Heart left ventricle (tissue), 16 donors: ENCODE measurements at regions not wholly inside any gene's neighbourhood (a gene's known extent, or its start where the extent isn't known, plus 50 kb on each side); places are given as distances from the start of the nearest gene placed in this dataset.

Source experiments
- ATAC-seq, 4 donors: fragments of 200-7000 bp; cut with Tn5 transposase; one replicate each; pipeline ENCODE4 v1.9.1; 2020 to 2022; ENCODE audit warnings: moderate library complexity in 4 of 4, mild to moderate bottlenecking in 3 of 4, moderate number of reproducible peaks in 1 of 4
- DNase-seq, 5 donors: peaks; one replicate each; pipeline ENCODE4 v3.0.0-alpha.2; 2020
- H3K27ac ChIP-seq, 12 donors: fragments of 200-600 bp; sonication (generic) in 4 of 12; one replicate each; pipeline versions ENCODE4 v1.5.0 to v1.8.0; 2016 to 2022; ENCODE audit warnings: mild to moderate bottlenecking in 2 of 12
- H3K27me3 ChIP-seq, 9 donors: fragments of 200-600 bp; sonication (generic) in 2 of 9; one replicate each; pipeline versions ENCODE4 v1.5.1 to v1.8.0; 2016 to 2022; ENCODE audit warnings: mild to moderate bottlenecking in 3 of 9
- H3K36me3 ChIP-seq, 9 donors: fragments of 200-600 bp; sonication (generic) in 2 of 9; one replicate each; pipeline versions ENCODE4 v1.5.0 to v1.8.0; 2018 to 2022; ENCODE audit warnings: mild to moderate bottlenecking in 2 of 9
- H3K4me1 ChIP-seq, 12 donors: fragments of 200-600 bp; sonication (generic) in 4 of 12; one replicate each; pipeline versions ENCODE4 v1.5.0 to v1.8.0; 2016 to 2022; ENCODE audit warnings: mild to moderate bottlenecking in 3 of 12
- H3K4me3 ChIP-seq, 12 donors: fragments of 200-600 bp; sonication (generic) in 4 of 12; one replicate each; pipeline versions ENCODE4 v1.5.0 to v1.8.0; 2017 to 2022; ENCODE audit warnings: mild to moderate bottlenecking in 9 of 12, moderate library complexity in 4 of 12
- H3K9me3 ChIP-seq, 12 donors: fragments of 200-600 bp; sonication (generic) in 4 of 12; one replicate each; pipeline versions ENCODE4 v1.5.0 to v1.8.0; 2016 to 2022; ENCODE audit warnings: mild to moderate bottlenecking in 1 of 12
- CTCF ChIP-seq, 12 donors: fragments of 200-600 bp; sonication (generic) in 4 of 12; IDR thresholded peaks; one replicate each; pipeline versions ENCODE4 v1.5.0 to v1.8.0; 2018 to 2022; ENCODE audit warnings: antibody characterized with exemption in 12 of 12, mild to moderate bottlenecking in 5 of 12
- POLR2A ChIP-seq, 2 donors: fragments of 450-650 bp; IDR thresholded peaks; one replicate each; pipeline ENCODE4 v1.6.1; 2017; ENCODE audit warnings: antibody characterized with exemption in 2 of 2, mild to moderate bottlenecking in 2 of 2, moderate library complexity in 2 of 2
- WGBS, 4 donors: extraction: QIAGEN DNeasy Blood & Tissue Kit in 2 of 4; methylation state at CpG; one replicate each; pipeline versions ENCODE4 v1.1.5 to v1.1.7; 2013 to 2018; 5-methylcytosine and 5-hydroxymethylcytosine counted together
- intact Hi-C, 10 donors: fragments of 100-400 bp; cut with DNase I; formaldehyde crosslinking; loops; one replicate each; pipeline versions ENCODE4 v1.11.1 to v1.14.2; 2022
- donor health status: ischemic (EF 13 %, LVEDD 7.1; RV severe dilation, severe dysfunction).
- donor health status: healthy with polysubstance abuse.
- donor health status: DM: no; HTN: yes; CAD: no.
- donor health status: DM: no; HTN: no; CAD: no.
- donor health status: ischemic (EF 25% LVEDD 6.9; RV normal size, moderate dysfunction).
- donor health status: ischemic (EF 25% LVEDD 5.7; RV mildly dilated, moderate dysfunction).
- donor health status: healthy.
- donor health status: DM: yes; HTN: yes; CAD: no.
- donor health status: ischemic (EF 35%, LVEDD 5.7; RV mildly dilated, moderate dysfunction).
- donor health status: nonischemic (EF 11% LVEDD 7.7; RV severe dilation, severe dysfunction).
- donor health status: DM: yes; HTN: yes; CAD: no.
- donor health status: PGD.
- donor health status: ischemic (EF 29% LVEDD 5.4; RV normal size, mild dysfunction).
- donor health status: nonischemic (EF 23%, LVEDD 6.1; RV moderate dilation, normal function).

DNA sequence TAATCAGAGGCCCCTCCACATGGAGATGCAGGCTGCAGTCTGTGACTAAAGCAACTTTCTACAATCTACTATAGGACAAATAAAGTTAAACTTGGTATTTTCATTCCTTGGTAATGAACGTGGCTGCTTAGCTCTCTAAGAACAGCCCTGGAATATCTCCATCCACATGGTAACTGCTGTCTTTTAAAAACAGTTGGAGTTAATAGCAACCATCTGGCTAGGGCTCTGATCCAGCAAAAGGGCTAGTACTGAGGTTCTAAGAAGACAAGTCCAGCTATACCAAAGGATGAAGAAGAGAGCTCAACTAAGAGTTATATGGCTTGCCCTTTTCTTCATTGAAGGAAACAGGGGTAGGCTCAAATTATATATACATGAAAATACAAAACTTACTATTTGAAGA is 920.1 kb downstream of the FLRT2 start:
- TF ChIP-seq CTCF (IDR thresholded peaks at IDR 0.05) (no peak), POLR2A (IDR thresholded peaks at IDR 0.05) (no peak)
- ATAC-seq (no peak), DNase-seq (no peak)
- Histone ChIP-seq H3K27me3 (no peaks in the 10 kb centered on the region), H3K4me3 (no peak overlapping the region), H3K36me3 (no peaks in the 10 kb centered on the region), H3K4me1 (no peaks in the 10 kb centered on the region), H3K9me3 (peaks cover 0 to 3% (median 0%) of the 10 kb centered on the region in 12 donors), H3K27ac (no peak overlapping the region)
- 20 to 50% (median 45%) methylated on average over 1 of the region's 1 CpG for WGBS, 4 donors
- intact Hi-C loops = no loop called here

DNA sequence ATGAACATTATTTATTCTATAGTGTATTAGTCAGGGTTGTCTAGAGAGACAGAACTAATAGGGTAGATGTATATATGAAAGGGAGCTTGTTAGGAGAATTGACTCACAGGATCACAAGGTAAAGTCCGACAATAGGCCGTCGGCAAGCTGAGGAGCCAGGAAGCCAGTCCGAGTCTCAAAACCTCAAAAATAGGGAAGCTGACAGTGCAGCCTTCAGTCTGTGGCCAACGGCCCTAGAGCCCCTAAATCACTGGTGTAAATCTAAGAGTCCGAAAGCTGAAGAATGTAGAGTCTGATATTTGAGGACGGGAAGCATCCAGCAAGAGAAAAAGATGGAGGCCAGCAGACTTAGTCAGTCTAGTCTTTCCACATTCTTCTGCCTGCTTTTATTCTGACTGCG is 912.2 kb downstream of the FLRT2 start:
- Histone ChIP-seq H3K4me3 (no peak overlapping the region), H3K9me3 (no peaks in the 10 kb centered on the region), H3K27ac (no peak overlapping the region), H3K27me3 (no peaks in the 10 kb centered on the region), H3K36me3 (no peaks in the 10 kb centered on the region), H3K4me1 (no peaks in the 10 kb centered on the region)
- 81 to 90% (median 85%) methylated on average over 8 of the region's 8 CpGs for WGBS, 4 donors
- ATAC-seq = no peak
- no peak for DNase-seq
- TF ChIP-seq CTCF (IDR thresholded peaks at IDR 0.05) (no peak), POLR2A (IDR thresholded peaks at IDR 0.05) (no peak)
- intact Hi-C loops = no loop called here

DNA sequence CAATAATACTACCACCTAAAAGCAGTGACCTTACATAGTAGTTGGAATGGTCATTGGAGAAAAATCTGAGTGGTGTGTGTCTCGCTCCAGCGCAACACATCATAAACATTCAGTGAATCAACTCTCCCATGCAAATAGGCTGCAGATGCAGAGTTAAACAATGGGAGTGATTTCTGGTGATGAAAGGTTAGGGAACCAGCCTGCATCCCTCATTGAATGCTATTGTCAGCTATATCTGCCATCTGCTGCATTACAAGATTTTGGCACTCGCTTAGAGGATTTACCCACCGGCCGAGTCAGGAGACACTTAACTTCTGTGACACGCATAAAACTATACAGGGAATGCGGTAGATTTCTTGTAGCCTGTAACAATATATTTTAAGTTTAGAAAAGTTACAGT is 900.9 kb downstream of the FLRT2 start:
- no peak for ATAC-seq
- Histone ChIP-seq H3K27ac (no peak overlapping the region), H3K4me1 (no peaks in the 10 kb centered on the region), H3K4me3 (no peak overlapping the region), H3K36me3 (no peaks in the 10 kb centered on the region), H3K9me3 (peaks cover 0 to 3% (median 0%) of the 10 kb centered on the region in 12 donors), H3K27me3 (no peaks in the 10 kb centered on the region)
- intact Hi-C loops = no loop called here
- TF ChIP-seq POLR2A (IDR thresholded peaks at IDR 0.05) (no peak), CTCF (IDR thresholded peaks at IDR 0.05) (no peak)
- 76 to 83% (median 80%) methylated on average over 7 of the region's 7 CpGs for WGBS, 4 donors
- DNase-seq = no peak

DNA sequence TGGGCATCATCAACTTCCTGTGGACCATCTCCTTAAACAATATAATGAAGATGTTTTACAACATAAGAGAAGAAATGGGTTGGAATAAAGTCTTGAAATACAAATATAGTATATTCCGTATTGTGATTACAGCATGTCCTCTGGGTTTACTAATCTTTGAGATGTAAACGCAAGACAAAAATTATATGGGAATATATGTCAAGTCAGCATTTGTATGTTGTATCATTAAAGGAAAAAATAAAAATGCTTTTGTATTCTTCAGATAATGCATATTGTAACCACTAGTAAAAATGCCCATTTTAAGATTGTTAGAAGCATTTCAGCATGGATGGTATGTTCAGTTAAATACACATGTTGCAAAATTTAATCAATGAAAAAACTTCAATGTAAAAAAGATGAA is 893.3 kb downstream of the FLRT2 start:
- Histone ChIP-seq H3K36me3 (no peaks in the 10 kb centered on the region), H3K4me1 (no peaks in the 10 kb centered on the region), H3K9me3 (no peaks in the 10 kb centered on the region), H3K27ac (no peak overlapping the region), H3K4me3 (no peak overlapping the region), H3K27me3 (no peaks in the 10 kb centered on the region)
- ATAC-seq (no peak), DNase-seq (no peak)
- TF ChIP-seq POLR2A (IDR thresholded peaks at IDR 0.05) = no peak
- no peak for TF ChIP-seq CTCF (IDR thresholded peaks at IDR 0.05)
- WGBS, 4 donors = 46 to 66% (median 47%) methylated on average over 2 of the region's 2 CpGs
- intact Hi-C loops = no loop called here
